H1 (cell line): ENCODE measurements at regions not wholly inside any gene's neighbourhood (a gene's known extent, or its start where the extent isn't known, plus 50 kb on each side); places are given as distances from the start of the nearest gene placed in this dataset.

Experiments
- NANOG ChIP-seq: IDR thresholded peaks from 2 replicates; pipeline ENCODE4 v1.6.1; 2011; ENCODE audit warnings: low read length, low read depth, mild to moderate bottlenecking, inconsistent platforms; ENCODE audit not compliant: insufficient read depth, poor library complexity, severe bottlenecking

- no peak for TF ChIP-seq NANOG
Measured at GRCh38 chr1:82836213-82836972, 1035.7 kb downstream of the ADGRL2 start (continued).
